NCI-H187 (cell line): ENCODE measurements at regions not wholly inside any gene's neighbourhood (a gene's known extent, or its start where the extent isn't known, plus 50 kb on each side); places are given as distances from the start of the nearest gene placed in this dataset.

Experiments
- DNase-seq, 2 experiments: peaks; one replicate each; lab custom pipeline; 2025; lab: John Stamatoyannopoulos, UW

DNA sequence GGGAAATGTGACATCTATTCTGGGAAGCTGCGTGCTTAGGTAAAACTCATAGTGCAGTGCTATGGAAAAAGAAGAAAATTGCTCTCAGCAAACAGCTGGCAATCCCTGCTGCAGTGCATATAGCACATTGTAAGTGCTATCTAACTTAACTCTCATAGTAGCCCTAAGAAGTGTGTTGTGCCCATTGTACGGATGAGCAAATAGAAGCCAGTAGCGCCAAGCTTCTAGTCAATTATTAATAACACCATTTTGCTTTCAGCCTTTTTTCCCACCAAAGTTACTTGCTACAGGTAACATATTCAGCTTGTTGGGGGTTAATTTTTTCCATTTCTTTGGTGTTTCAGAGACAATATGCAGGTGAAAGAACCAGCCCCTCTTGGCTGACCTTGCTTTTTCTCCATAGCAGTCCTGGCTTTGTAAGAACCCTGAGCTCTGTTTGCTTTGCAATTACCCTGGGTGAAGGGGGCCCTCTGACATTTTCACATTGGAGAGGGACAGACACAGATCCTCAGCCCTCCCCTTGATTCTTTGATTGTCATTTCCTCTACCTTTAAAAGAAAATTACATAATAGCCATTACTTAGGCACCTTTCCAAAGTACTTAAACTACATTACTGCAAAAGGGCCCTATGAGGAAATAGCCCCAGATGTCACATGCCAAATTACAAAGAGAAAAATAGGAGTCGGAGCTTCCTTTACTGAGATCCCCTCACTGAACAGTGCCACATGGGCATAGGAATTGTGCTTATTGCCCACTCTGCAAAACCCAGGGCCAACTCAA lies 576.2 kb upstream of the TBX3 start:
- peak; percentile 37 to 65 for DNase-seq

DNA sequence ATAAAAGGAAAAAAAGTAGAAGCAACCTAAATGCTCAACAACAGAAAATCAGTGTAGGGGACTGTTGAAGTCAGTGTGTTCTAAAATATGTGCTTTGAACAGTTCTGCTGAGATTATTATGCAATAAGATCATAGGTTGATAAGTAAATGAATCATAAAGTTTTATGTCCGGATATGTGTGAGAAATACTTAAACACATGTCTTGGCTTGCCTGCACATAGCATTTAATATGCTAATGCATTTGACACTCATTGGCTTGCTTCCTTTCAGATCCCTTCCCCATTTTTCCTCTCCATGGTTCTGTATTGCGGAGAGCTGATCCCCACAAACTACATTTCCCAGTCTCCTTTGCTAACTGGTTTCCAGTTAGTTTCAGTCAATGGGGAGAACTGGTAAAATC lies 573.8 kb upstream of the TBX3 start:
- no peak for DNase-seq

DNA sequence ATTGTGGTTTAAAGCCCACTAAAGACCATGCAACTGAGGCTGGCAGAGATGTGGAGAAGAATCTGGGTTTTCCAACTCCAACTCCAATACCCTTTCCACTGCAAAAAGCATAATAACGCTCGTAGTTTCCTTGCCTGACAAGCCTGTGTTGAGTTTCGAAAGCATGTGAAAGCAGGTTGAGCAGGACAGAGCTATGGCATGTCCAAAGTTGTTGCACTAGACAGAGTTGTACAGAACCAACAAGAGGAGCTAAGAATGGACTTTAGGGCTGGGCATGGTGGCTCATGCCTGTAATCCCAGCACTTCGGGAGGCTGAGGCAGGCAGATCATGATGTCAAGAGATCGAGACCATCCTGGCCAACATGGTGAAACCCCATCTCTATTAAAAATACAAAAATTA lies 572.0 kb upstream of the TBX3 start:
- no peak for DNase-seq

DNA sequence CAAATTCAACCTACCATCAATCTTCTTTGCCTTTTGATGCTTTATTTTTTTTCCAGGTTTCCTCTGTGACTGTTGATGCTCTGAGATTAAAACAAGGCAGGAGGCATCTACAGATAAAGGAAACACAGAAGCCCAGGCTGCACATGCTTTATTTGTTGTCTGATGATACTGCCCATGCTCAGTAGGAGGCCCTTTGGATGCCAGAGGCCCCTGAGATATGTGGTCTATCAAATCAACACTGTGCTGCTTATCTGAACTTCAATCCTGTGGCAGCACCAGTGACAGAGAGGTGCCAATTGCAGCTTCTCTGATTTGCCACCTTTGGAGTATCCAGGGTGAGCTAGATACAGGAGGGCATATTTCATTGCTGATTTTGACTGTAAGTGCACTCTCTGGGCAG lies 571.3 kb upstream of the TBX3 start:
- no peak for DNase-seq

DNA sequence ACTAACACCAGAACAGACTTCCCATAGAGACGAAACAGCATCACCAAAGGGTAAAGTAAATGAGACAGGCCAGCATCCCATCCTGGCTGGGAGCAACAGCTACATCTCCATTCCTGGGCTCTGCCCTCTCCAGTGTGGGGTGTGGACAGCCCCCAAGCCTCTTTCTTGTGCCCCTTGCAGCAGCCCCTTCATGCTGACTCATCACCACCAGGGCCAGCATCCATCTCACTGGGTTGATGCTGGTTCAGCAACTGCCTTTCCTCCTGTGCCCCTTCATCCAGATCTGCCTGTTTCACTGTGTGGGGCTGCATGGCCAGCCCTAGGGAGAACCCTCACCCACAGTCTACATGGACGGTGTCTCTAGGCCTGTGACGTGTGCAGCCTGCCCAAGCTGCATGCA lies 569.1 kb upstream of the TBX3 start:
- DNase-seq, result no peak

DNA sequence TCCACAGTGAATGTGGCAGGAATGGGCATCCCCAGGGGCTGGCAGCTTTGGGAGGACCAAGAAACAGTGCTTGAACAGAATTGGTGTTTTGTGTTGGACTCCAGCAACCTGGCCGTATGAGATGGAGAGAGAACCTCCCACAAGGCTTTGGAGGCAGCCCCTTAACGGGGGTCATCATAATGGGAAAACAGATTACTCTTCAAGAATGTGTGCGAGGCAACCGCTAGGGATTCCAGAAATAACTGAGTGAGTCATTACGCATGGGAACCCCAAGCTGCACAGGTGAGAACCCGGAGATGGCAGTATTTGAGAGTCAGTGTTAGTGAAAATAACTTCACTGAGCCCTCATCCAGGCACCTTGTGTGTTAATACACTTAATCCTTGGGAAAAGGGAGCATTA lies 567.8 kb upstream of the TBX3 start:
- no peak for DNase-seq

DNA sequence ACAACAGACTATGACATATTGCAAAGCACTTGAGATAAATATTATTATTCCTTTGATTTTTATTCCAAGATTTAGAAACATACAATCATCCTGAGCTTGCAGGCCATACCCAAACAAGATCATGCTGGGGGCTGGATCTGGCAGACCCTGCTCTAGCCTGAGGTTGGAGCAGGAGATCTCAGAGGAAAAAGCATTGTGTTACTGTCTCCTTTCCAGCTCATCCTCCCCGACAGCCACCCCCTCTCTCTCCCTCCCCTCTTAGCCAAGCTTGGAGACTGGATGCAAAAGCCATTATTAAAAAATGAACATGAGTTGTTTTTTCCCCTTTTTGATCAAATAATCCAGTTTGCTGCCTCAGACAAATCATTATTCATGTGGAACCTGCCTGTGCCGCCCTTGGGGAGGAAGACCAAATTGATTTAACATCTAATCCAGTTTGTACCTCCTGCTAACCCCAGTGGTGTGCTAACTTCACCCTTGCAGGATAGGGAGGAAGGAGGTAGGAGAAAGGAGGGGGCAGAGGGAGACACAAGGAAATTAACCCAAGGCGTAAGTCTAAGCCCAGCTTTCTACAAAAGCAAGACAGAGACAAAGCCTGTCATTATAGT lies 565.8 kb upstream of the TBX3 start:
- DNase-seq, result no peak

DNA sequence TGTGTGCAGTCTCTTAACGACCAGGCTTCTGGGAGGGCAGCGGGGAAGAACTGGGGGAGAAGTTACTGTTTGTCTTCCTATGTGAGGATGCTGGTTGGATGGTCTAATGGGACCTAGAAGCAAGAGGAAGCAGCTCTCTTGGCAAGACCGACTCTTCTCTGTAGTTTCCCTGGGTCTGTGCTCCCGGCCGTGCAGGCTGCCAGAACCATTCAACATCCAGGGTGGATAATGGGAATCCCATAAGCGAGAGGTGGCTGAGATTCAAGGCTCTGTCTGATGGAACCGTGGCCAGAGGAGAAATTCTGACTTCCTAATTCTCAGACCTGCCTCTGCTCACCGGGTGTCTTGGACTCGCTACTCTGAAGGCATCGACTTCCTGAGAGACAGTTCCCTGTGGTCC lies 561.0 kb upstream of the TBX3 start:
- DNase-seq, result no peak

DNA sequence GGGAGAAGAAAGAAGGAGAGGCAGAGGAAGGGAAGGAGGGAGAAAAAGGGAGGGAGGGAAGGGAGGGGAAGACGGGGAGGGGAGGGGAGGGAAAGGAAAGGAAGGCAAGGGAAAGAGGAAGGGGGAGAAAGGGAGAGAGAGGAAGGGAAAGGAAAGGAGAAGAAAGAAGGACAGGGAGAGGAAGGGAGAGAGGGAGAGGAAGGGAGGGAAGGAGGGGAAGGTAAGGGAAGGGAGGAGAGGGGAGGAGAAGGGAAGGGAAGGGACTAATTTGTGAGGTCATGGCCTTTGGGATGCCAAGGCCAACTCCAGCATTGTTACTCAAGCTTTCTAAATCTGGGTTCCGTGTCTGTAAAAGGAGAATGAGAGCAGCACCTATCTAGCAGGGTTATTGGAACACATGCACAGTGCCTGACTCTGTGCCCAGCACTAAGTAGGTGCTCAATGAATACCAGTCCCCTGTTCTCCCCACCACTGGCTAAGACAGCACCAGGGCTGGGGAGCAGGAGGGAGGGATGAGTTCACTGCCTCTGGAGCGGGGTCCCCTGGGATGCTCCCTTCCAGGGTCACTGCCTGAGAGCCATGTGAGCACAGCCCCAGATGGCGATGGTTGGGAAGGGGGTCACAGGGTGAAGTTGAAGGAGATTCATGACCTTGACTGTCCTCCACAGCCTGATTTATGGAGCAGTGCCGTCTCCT lies 560.1 kb upstream of the TBX3 start:
- no peak for DNase-seq

DNA sequence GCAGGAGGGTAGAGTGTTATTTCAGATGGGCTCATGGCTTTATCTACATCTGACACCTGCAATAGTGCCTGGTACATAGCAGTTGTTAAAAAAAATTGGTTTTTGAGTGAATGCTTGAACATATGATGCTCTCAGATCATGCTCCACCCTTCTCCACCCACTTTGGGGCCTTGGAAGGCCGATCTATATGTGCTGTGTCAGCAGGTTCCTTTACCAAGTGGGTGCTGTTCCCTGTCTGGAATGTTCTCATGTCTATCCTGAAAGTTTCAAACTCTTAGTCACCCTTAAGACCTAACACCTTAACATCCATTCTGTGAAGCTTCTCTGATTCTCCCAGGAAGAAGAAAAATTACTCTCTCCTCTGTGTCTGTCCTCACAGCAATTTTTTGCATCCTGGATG lies 556.3 kb upstream of the TBX3 start:
- no peak for DNase-seq

DNA sequence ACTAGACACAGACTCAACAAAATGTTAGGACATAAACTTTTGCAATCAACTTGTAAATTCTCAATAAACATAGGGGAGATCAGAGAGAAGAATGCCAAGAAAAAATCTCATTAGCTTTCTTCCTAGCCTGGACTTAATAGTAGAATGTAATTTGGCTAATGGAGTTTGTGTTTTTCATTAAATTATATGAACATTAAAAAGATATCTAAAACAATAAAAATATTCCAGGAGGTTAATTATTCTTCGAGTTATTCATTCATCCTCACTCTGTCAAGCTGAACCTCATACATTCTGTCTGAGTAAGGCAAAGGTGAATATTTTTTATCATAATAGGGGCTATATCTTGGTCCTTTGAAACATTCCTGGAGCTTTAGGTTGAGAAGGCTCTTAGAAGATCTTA lies 551.9 kb upstream of the TBX3 start:
- DNase-seq, result no peak

DNA sequence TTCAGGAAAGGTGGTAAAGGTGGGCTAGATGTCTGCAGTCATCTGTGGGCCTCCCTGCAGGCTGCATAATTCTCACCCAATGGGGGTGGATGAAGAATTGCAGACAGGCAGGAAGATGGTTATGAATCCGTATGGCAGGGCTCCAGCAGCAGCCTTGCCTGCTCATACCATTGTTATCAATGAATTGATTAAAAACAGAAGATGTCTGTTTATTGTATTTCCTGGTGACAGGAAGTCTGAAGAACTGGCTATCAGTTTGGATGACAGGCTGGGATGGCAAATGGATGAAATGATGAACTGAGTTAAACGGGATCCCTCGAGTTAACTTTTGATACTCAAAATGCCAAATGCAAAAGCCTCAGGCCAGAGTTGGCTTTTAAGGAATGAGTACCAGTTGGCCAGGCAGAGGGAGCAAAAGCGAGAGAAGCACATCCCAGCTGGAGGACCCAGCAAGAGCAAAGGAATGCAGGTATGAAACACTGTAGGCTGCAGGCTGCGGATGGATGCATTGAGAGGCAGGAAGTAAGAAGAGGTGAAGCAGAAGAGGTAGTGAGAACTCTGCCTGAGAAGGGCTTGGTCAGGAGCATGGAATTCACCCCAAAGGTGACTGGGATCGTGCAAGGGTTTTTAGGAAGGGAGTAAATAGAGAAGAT lies 550.0 kb upstream of the TBX3 start:
- DNase-seq, result no peak

DNA sequence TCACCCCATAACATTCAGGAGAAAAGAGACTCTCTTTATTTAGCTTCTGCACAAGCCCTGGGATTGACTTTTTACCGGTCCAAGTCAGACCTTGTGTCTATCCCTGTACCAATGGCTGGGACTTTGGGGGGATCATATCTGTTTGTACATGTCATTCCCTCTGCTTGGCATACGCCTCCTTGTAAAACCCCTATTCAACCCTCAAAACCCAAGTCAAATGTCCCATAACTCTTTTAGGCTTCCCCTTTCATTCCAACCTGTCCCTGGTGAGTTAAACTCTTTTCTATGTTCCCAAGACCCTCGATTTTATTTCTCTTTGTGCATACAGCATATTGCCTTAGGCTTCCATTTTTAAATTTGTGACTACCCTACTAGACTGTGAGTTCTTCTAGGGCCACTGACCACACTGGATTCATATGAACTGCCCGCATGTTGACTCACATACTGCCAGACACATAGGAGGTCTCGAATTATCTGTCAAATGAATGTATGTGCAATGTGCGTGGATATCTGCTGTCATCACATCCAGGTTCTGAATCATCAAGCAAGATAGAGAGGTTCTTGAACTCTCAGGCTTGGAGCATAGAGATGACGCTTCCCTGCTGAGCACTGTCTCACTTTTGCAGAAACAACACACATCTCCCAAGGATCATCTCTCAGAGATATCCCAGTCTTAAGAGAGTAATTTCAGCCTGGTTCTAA lies 548.6 kb upstream of the TBX3 start:
- DNase-seq, result no peak

DNA sequence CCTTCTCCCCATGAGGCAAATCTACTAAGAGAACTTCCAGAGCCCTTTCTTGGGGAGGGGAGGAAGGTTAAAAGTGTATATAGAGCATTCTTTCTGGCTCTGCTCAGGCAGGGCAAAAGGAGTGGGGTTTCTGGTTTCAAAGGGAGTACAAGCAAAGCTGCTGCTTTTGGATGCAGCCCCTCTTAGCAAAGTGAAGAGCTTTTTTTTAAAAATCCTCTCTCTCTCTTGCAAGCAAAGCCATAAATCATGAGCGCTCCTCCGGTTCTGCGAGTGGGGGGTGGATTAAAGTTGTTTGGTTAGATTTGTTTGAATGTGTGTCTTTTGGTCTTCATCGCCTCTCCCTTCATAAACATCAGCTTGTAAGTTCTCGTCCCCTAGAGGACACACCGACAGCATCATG lies 546.6 kb upstream of the TBX3 start:
- no peak for DNase-seq

DNA sequence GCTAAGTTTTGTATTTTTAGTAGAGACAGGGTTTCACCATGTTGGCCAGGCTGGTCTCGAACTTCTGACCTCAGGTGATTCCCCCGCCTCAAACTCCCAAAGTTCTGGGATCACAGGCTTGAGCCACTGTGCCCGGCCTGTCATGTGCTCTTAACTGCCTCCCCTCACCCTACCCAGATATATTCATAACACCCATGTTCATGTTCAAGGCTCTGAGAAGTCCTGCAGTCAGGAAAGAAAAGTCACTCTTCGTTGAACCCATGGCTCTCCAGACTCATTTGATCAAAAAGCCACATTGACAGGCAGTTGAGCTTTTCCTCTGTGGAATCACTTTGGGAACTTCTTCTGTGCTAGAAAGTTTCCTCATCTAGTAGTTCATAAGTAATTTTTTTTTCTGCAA lies 545.5 kb upstream of the TBX3 start:
- DNase-seq, result no peak

DNA sequence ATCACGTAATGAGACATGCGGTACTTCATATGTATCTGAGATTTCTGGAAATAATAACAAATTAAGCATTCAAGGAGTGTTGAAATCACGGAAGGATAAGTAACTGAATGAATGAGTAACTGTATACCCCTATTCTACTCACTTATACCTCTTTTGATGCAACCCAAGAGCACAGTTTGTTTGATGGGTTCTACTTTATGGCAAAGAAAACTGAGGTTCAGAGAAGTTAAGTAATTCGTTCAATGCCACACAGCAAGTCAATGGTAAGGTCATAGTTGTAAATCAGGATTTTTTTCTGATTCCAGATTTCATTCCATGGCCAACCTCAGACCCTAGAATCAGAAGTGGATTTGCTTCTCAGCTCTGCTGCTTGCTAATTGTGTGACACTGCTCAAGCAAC lies 544.5 kb upstream of the TBX3 start:
- DNase-seq, result no peak

DNA sequence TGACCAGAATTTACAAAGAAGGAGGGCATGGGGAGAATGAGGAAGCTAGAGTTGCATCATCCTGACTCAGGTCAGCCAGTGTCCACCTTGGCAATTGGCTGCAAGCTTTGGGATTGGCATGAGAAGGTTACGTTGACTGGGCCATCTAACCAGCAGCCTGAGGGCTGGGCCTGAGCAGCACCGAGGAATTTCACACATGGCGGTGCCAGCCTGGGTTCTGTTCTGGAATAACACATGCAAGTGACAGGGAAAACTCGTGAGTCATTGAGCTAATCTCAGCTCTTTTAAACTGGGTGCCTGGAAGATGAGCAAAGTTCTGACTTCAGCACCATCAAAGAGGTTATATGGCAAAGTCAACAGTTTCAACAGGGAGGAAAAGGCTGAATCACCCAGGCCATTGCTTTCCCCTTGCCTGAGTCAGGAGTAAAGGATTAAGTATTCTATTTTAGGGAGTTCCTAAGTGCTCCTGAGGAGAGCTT lies 543.2 kb upstream of the TBX3 start:
- DNase-seq, result no peak

DNA sequence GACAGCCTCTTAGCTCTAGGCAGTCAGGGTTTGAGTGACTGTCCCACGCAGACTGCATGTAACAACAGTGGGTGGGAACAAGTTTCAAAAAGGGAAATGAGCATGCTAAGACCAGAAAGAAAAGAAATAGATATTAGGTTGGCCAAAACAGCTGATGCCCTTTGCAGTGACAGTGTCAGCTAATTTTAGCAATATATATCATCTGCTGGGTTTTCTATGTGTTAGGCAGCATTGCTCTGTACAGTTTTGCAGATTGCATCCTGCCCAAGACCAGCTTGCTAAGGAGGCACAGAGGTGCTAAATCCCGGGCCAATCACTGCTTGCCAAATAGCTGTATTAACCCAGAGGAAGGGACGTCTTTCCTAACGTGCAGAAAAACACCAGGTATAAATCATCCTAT lies 541.9 kb upstream of the TBX3 start:
- no peak for DNase-seq

DNA sequence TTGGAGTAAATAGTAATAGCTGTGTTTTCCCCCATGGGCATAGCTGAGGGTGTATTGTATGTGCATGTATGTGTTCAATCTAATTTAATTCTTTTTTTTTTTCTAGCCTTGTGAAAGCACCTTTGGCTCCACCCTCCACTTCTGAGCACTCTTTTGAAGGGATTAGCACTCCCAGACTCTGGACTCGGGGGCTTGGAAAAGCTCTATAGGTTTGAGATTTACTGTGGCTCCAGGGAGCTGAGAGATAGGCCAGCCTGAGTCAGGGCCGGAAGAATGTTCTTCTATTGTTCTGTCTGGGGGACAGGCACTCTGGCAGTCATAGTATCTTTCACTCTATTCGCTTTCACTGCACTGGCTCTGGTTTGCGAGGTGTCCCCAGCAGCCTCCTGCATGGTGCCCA lies 540.0 kb upstream of the TBX3 start:
- no peak for DNase-seq

DNA sequence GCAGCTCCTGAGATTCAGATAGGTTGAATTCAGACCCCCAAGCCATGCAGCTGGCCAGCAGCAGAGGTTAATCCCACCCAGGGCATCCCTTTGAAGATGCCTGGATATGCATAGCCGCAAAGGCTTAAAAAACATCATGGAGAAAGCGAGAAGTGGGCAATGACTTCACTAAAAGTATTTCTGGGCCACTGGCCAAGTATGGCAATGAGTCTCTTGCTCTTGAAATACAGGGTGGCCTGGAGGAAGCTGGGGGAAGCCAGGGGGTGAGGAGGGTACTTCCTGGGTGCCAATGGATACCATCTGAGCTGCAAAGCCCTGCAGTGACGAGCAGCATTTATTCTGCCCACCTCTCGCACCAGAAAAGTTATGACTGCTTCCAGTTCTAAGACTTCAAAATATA lies 539.3 kb upstream of the TBX3 start:
- no peak for DNase-seq

DNA sequence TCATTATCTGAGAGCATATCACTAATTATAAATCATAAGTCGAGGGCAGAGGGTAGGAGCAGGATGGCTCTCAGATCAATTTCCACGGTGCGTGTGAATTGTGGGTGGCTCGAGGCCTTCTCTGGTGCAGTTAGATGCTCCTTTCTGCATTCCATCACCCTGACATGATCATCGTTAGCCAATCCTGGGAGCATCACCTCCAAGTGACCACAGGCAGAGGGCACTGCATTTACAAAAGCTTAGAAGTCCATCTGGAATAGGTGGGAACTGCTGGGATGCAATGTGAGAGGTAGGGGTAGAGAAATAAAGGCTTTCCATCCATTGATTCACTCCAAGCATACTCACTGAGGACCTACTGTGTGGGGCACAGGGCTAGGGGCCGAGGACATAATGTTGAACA lies 538.2 kb upstream of the TBX3 start:
- no peak for DNase-seq

DNA sequence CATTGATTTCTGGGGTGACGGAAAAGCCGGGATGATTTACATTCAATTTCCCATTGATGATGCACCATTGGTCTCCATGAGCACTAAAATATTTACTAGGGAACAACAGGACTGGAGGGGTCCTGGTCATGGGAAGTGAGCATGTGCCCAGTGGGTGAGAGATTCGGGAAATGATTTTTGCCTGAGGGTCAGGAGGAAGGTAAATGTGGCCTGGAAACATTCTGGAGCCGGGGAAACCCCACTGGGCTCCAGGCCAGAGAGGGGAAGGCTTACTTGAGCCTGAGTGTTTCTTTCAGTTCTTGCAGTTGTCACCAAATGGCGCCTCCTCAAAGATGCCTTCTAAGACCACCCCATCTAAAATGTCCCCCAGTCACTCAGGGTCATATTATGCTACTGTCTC lies 532.3 kb upstream of the TBX3 start:
- DNase-seq, result no peak
